DMS53 (cell line): ENCODE measurements at regions not wholly inside any gene's neighbourhood (a gene's known extent, or its start where the extent isn't known, plus 50 kb on each side); places are given as distances from the start of the nearest gene placed in this dataset.

Source experiments
- DNase-seq: peaks from one replicate; lab custom pipeline; 2025; lab: John Stamatoyannopoulos, UW

DNA sequence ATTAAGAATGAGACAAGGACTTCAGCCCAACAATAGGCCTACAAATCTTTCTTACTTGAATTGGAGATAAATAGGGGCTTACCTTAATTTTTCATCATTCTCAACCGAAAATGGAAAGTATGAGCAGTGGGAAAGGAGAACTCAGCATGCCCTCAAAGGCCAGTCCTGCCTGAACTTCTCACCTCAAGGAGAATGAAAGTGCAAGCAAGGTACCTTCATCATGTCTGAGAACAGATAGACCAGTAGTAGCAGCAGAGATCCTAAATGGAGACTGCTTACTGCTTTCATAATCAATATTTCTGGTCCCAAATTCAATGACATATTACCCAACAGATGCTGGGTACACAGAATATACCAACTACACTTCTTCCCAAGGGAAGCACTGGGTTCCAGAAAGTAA lies 194.0 kb upstream of the SLITRK1 start:
- no peak for DNase-seq

DNA sequence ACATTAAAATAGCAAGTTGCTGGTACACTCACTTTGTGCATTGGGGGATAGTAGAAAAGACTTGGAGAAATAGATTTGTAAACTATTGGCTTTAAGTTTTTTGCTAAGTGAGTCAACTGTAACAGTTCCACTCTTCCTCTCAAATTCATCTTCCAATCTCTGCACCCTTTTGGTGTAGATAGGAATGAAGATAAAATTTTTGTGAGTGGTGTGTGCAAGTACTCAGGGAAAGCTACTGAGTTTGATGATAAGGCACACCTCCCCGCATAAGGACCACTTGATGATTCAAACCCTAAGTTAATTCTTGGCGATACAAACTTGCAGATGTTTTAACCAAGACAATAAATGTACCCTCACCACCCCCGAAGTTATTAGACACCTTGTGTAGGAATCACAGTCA lies 168.3 kb upstream of the SLITRK1 start:
- DNase-seq: no peak

DNA sequence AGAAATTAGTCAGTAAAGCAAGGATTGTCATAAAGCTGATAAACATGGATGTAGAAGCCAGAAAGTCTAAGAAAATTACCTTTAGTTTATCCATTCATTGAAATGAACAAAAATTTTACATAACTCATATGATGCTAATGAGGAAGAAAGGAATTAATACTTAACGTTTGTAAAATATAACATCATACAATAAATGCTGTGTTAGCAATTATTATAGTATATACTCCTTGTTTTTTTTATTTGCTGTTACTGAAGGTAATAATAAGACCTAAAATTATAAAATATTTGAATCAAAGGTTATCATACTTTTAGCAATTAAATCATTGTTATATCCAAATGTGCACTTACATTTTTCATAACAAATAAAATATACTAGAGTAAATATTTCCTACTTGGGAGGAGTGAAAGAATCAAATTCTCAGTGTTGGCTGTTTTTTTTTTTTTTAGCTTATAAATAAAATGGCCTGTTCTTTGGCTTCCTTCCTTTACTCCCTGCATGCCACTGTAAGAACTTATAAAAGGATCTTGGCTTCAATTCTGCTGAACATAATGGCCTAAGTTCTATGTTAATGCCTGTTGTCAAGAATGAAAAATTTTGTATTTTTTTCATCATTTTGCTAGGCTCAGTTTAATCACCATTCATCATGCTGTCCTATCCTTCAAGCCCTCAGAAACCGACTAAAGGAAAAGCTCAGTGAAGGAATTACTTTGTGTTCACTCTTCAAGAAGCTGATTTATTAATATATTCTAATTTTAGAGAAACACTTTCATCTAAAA lies 167.4 kb upstream of the SLITRK1 start:
- no peak for DNase-seq

DNA sequence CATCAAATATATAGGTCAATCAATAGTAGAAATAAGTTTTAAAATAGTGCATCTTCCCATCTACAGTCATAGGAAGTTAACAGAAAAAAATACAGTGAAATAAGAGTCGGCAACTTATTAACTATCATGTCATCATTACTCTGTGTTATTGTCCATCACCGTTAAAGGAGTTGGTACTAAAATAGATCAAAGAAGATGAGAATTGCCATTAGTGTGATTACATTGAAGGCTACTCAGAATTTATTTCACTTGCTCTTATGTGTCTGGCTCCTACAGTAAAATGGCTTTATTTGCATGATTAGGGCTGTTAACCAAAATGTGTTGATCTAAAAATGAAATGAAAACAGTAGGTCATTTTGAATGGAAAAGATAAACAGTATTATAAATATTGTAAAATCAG lies 162.5 kb upstream of the SLITRK1 start:
- DNase-seq: no peak

DNA sequence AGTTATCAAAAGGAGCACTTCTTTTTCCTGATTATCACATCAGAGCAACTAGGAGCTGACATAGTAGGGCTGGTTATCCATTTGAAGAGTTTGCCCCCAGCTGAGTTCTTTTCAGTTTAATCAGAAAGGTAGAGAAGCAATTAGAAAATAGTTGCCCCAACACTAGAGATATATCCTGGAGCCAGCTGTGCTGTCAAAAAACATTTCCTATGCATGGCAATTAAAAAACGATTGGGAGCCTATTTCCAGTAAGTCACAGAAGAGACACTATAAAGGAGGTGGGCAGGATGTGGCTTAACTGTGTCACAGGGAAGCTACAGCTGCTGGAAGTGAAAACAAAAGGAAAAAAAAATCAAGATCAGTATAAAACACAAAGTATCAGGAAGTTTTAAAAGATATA lies 155.7 kb upstream of the SLITRK1 start:
- DNase-seq: peak; percentile 7

DNA sequence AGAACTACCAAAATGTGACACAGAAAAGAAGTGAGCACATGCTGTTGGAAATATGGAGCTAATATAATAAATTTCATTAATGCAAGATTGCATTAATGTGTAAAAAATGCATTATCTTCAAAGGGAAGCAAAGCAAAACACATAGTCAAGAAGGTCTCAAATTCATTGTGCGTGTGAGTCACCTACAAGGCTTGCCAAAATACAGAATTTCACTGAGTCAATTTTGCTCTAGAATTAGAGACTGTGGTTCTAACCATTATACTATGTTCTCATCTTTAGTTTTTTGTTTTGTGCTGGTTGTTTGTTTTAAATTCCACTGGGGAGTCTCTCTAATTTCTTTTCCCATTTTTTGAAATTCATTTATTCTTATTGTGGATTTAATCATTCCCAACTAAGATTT lies 149.8 kb upstream of the SLITRK1 start:
- DNase-seq: no peak

DNA sequence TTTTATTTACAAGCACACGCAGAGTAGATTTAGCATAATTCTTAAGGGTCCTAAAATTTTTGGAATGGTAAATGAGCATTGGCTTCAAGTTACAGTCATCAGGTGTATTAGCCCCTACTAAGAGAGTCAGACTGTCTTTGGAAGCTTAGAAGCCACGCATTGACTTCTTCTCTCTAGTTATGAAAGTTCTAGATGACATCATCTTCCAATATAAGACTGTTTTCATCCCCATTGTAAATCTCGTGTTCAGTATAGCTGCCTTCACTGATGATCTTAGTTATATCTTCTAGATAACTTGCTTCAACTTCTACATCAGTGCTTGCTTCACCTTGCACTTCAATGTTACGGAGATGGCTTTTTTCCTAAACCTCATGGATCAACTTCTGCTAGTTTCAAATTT lies 148.8 kb upstream of the SLITRK1 start:
- DNase-seq: no peak

DNA sequence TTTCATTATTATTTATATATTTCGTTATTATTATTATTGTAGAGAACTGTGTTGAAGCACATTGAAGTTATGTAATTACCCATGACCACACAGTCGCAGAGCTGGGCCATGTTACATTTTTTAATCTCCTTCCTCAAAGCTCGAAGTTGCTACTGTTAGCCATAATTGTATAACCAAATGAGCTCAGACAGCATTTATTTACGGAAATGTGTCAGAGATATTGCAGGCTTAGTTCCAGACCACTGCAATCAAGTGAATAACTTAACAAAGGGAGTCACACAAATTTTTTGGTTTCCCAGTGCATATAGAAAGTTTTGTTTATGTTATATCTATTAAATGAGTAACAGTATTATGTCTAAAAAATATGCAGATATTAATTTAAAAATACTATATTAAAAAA lies 147.1 kb upstream of the SLITRK1 start:
- DNase-seq: no peak

DNA sequence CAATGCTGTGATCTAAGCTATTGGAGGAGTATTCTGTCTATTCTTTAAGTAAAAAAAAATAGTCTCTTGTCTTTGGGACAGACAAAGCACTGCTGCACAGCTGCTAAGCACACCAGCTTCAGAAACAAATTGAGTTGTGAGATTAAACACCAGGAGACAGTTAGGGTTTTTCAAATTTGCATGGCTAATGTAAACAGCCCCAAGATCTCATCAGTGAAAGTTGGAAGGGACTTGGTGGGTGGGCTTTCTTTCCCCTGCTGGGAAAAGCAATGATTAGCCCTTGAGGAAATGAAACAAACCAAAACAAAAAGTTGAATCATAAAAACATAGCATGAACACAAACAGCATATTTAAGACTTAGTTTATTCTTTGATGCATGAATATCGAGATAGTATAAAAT lies 143.6 kb upstream of the SLITRK1 start:
- DNase-seq: no peak

DNA sequence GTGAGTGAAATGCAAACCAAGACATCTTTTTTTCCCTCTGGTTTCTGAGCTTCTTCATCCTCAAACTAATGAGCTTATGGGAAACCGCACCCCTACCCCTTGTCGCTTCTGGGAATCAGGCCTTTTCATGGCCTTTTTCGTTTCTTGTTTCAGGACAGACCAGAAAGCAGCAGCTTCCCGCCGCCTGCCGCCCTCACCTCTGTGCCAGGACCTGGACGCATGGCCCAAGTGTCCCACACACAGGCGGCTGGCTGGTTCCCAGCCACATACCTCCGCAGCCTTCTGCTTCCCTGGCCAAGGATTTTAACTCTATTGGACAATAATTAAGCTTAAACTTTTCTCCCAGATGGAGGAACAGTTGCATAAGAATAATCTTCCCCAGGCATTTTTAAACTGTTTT lies 114.1 kb upstream of the SLITRK1 start:
- DNase-seq: no peak

DNA sequence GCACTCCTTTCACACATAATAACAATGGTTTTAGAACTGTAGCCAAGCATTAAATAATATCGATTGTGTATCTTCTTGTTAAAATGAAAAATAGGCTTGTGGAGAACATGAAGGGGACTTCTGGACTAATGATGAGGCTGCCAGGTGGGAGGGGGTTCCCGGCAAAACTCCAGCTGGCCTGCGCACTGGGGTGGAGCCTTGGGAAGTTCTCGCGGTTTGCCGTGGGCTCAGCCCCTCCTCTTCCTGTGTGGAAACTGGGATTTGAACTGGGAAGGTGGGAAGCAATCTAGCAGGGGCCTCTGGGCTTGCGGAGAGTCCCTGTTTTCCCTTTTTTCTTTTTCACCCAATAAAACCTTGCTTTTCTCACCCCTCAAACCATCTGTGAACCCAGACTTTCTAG lies 113.7 kb upstream of the SLITRK1 start:
- DNase-seq: no peak

DNA sequence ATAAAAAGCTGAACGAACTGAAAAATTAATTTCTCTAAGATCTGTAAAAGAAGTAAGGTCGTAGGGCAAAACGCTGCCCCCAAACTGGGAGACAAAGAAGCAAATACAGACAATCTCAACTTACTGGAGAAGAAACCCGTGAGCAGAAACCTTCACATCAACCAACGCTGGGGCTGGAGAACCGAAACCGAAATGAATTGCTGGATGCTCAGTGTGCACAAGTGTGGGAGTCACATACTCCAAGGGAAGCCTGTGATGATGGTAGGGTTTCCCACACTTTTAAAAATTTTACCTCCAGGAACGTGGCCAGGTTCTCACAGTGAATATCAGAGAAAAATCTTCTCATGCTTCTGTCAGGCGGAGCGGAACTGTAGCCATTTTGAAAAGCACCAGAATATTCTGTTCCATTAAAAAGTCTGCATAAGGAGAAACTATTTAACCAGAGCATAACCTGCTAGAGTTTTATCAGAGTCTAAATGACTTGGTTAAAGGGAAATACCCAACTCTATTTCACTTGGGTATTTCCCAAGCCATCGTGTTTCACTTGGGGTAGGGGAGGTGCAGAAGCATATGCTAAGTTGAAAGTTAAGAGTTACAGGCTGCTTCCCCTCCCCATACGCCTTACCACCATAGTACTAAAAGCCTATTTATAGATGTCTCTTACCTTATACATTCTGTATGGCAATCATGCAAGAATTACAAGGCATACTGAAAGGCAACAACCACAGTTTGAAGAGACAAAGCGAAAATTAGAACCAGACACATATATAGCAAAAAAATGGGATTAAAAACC lies 110.5 kb upstream of the SLITRK1 start:
- no peak for DNase-seq

DNA sequence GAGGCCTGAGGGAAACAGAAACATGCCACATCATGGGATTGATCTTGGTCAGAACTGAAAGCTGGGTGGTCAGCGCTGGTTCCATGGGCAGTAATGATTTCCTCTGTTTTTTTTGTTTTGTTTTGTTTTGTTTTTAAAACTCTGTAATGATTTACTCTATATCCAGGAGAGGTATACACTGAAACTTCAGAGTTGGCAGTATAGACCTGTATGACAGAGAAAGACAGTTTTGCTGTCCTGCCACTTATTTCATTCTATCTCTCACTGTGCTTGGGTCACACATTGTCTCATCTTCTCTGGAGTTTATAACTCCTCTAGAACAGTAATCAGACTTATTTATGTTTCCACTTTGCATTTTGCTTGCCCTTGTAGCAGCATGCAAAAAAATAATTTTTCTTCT lies 105.1 kb upstream of the SLITRK1 start:
- DNase-seq: no peak

DNA sequence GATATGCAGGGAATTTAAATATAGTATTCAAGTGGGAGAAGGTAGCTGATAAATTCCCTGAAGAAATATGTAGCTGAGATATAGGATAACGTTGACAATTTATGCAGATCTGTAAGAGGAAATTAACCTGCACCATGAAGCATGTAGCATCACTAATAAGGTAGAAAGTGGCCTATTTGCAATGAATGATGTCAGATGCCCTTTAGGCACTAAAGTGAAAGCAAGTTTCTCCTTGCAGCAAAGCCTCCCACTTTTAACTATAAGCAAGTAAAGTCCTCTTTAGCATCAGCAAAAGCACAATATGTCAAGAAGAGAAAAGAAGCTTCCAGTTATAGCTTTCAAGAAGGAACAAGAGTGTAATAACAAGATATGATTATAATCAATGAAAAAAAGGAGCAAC lies 102.5 kb upstream of the SLITRK1 start:
- DNase-seq: no peak

DNA sequence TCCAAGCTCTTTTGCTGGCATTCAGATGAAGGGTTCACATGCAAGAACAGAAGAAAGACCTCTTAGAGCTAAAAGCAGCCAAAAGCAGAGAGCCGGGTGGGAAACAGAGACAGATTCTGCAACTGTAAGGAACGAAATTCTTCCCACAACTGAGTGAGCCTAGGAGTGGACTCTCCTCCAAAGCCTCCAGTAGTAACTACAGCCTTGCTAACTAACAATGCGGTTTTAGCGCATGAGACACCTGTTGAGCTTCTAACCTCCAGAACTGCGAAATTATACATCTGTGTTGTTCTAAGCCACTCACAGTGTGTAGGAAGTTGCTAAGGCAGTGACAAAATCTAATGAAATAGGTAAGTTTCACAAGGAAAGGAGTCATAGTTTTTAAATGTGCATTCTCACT lies 98.1 kb upstream of the SLITRK1 start:
- DNase-seq: no peak

DNA sequence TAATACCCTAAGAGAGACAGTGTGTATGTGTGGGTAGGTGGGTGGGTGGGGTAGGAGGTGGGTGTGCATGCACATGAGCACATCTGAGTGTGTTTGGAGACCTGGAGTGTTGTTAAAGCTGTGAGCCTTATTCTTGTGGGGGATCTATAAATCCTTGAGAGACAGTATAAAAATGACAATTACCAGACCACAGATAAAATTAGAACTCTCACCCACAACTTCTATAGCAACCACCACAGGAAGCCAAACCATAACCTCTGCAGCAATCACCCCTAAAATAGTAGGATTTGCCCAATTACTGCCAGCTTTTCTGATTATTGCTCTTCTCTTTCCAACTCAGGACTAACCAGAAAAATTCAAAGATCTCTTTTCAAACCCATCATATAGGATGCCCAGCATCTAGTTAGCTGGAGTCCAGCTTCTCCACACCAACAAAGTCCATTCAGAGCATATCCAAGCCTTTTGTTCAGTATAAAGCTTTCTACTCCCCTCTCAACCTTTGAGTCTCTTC lies 93.4 kb upstream of the SLITRK1 start:
- no peak for DNase-seq

DNA sequence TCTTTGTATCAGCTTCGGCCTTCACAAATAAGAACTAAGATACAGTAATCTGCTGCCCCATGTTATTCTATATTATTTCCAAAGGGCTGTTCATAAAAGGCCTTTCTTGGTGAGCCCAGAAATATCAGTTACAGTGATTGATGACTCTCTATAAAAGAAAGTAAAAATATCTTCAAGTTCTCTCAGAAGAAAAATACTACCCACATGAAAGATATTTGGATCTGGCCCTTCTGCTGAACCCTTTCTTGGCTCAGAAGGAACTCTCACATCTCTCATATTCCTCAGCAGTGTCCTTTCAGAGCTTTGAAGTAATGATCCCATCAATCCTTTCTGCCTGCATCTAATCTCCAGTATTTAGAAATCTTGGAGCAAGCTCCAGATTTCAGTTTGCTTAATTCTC lies 76.3 kb upstream of the SLITRK1 start:
- DNase-seq: no peak

DNA sequence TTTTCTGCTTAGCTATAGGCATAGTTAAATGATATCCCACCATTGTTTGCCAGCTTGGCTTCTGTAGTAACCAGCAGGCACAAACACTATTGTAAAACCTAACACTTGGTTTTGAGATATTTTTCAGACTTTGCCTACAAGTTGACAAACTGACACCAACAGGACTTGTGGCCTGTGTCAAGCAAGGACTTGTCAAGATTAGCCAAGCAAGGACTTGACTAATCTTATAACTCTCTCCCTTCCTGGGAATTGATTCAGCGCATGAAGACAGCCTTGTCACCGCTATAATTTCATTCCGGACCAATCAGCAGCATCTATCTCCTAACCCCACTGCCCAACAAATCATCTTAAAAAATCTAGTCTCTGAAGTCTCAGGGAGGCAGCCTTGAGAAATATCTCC lies 72.7 kb upstream of the SLITRK1 start:
- DNase-seq: no peak

DNA sequence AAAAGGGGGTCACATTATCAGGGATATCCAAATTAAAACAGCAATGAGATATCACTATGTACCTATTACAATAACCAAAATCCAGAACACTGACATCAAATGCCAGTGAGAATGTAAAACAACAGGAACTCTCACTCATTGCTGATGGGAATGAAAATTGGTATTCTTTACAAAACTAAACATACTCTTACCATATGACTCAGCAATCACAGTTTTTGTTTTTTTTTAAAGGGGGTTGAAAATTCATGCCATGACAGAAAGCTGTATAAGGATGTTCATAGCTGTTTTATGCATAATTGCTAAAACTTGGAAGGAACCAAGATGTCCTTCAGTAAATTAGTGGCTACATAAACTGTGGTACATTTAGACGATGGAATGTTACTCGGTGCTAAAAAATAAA lies 71.6 kb upstream of the SLITRK1 start:
- DNase-seq: no peak

DNA sequence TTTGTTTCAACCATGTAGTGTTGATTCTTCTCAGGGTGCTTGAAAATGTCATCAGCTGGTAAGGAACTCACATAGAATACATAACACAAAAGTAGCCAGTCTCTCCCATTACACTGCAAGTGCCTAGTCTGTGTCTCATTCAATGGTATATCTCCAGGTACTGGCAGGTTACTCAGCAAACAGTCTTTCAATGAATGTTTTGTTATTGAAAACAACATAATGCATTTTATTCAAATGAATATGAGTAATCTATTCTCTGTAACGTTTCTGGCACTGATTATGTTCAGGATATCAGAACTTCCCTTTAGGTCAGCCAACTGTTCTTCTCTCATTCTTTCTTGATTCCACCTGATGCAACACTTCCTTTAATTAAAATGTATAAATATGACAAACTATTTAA lies 68.0 kb upstream of the SLITRK1 start:
- no peak for DNase-seq

DNA sequence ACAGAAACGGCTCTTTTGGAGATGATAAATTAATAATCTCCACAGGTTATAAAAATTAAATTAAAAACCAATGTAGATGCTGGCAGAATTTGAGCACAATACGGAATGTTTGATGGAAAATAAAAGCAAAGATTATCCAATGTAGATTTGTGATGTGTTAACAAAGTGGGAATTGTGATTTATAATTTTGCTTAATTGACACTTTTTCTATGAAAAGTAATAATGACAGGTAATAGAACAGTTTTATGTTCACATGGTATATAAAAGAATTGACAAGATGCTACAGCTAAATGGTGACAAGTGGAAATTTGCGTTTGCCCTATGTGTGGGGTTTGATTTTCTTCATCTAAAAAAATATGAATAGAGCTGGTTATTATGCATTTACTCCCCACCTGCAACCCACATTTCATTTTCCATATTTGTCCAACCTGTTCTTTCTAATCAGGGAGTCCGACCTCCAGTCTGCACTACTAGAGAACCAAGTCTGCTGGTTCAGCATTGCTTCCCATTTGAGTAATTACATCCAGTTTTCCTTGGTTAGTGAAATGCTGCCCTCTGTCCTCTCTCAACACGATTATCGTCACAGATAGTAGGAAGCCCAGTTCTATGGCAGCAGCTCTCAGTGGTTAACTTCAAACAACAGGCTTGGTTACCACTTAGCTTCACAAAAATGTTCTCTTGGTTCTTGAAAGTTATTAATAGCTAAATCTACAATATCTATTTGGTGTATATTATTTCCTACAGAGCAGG lies 61.4 kb upstream of the SLITRK1 start:
- no peak for DNase-seq

DNA sequence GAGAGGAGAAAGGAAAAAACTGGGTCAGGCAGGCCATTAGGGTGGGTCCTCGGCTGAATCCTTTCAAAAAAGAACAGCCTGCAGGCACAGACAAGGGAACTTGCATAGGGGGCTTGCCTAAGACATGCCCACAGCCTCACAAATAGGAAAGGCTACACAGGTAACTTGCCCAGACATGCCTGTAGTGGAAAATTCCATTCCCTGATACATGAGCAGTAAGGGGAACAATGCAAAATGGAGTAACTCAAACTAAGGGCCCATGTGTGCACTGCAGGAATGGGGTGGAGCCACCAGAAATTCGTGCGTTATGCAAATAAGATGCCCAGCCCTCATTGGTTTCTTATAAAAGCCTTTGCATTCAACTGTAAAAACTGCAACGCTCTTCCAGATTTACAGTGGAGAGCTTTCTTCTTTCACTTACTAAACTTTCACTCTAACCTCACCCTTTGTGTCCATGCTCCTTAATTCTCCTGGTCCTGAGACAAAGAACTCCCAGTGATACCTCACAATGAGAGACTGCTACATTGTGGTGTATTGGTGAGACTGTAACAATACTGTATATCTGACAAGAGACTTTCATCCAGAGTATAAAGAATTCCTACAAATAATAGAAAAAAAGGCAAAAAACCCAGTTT lies 59.5 kb upstream of the SLITRK1 start:
- DNase-seq: no peak
